ENCODE measurements at regions not wholly inside any gene's neighbourhood (a gene's known extent, or its start where the extent isn't known, plus 50 kb on each side); places are given as distances from the start of the nearest gene placed in this dataset.

GRCh38 chr4:110268352-110268751, 69.9 kb upstream of the ELOVL6 start:
- TF ChIP-seq TCF12 (IDR thresholded peaks at IDR 0.05; ENCODE audit: low read depth) (no peak), MAX (IDR thresholded peaks at IDR 0.05) (no peak), ZBTB7A (IDR thresholded peaks at IDR 0.05; ENCODE audit: low read depth) (no peak), RAD21 (IDR thresholded peaks at IDR 0.05; ENCODE audit: low read depth) (no peak), TAF1 (IDR thresholded peaks at IDR 0.05; ENCODE audit: low read depth) (no peak), TEAD4 (IDR thresholded peaks at IDR 0.05) (no peak), REST (IDR thresholded peaks at IDR 0.05; ENCODE audit: low read depth) (no peak), YY1 (IDR thresholded peaks at IDR 0.05; ENCODE audit: low read depth) (no peak)
